Neural progenitor cell (in vitro differentiated cells): ENCODE measurements at regions not wholly inside any gene's neighbourhood (a gene's known extent, or its start where the extent isn't known, plus 50 kb on each side); places are given as distances from the start of the nearest gene placed in this dataset.

ENCODE experiments used
- EZH2 ChIP-seq: fragments of 200-600 bp; sonication (generic); IDR thresholded peaks from 2 replicates; pipeline ENCODE4 v1.6.1; 2017; ENCODE audit warnings: antibody characterized with exemption, mild to moderate bottlenecking, moderate library complexity
- EZH2phosphoT487 ChIP-seq: fragments of 200-600 bp; sonication (generic); IDR thresholded peaks from 2 replicates; pipeline ENCODE4 v1.6.1; 2017; ENCODE audit warnings: antibody characterized with exemption
- TF ChIP-seq, protein P1 (sequence below): fragments of 200-600 bp; sonication (generic); IDR thresholded peaks from 2 replicates; pipeline ENCODE4 v1.5.1; 2017; ENCODE audit warnings: antibody characterized with exemption, mild to moderate bottlenecking

DNA sequence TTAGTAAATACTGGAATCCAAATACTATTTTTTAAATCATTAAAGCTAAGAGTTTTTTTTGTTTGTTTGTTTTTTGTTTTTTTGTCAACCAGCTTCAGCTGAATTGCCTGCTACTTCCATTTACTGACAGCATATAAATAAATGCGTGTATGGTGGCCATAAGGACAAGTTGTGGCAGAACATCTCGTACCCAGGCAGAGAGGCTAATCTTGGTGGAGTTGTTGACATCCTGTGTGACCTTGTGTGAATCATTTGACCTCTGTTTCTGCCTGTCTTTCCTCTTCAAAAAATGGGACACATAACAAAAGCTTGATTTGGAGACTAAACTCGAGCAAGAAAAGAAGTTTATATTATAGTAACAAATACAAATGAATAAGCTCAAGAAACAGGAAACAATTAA, 734.2 kb downstream of the MCTP2 start:
- TF ChIP-seq, protein P1, sequence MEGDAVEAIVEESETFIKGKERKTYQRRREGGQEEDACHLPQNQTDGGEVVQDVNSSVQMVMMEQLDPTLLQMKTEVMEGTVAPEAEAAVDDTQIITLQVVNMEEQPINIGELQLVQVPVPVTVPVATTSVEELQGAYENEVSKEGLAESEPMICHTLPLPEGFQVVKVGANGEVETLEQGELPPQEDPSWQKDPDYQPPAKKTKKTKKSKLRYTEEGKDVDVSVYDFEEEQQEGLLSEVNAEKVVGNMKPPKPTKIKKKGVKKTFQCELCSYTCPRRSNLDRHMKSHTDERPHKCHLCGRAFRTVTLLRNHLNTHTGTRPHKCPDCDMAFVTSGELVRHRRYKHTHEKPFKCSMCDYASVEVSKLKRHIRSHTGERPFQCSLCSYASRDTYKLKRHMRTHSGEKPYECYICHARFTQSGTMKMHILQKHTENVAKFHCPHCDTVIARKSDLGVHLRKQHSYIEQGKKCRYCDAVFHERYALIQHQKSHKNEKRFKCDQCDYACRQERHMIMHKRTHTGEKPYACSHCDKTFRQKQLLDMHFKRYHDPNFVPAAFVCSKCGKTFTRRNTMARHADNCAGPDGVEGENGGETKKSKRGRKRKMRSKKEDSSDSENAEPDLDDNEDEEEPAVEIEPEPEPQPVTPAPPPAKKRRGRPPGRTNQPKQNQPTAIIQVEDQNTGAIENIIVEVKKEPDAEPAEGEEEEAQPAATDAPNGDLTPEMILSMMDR = no peak
- no peak for TF ChIP-seq EZH2
- no peak for TF ChIP-seq EZH2phosphoT487
